ENCODE measurements at regions not wholly inside any gene's neighbourhood (a gene's known extent, or its start where the extent isn't known, plus 50 kb on each side); places are given as distances from the start of the nearest gene placed in this dataset.

GRCh38 chr16:76768948-76769347, 422.0 kb upstream of the MON1B start:
- no peaks in the 10 kb centered on the region for H3K4me1 ChIP-seq (ENCODE audit: insufficient read depth, low read length, poor library complexity, severe bottlenecking)
- no peaks in the 10 kb centered on the region for H3K27me3 ChIP-seq (replicated peaks; ENCODE audit: insufficient read depth, low read depth, low read length, poor library complexity)
- no peaks in the 10 kb centered on the region for H3K9me3 ChIP-seq (ENCODE audit: low read depth, low read length, poor library complexity, severe bottlenecking)
- H3K4me3 ChIP-seq (ENCODE audit: low read depth, low read length, poor library complexity, severe bottlenecking): no peak overlapping the region
- intact Hi-C loops (cut with micrococcal nuclease; ENCODE audit: unreplicated experiment): no loop called here
- no TSS peak for BruUV-seq (replicated peaks)
- DNase-seq (ENCODE audit: low spot score): no peak
- POLR2A ChIA-PET (ENCODE audit: low non-redundant PET): no interaction called here
- H3K36me3 ChIP-seq (ENCODE audit: insufficient read depth, low read length, poor library complexity, severe bottlenecking): no peaks in the 10 kb centered on the region
- CTCF ChIA-PET: no interaction called here
- H3K27ac ChIP-seq (ENCODE audit: low read depth, low read length, poor library complexity, severe bottlenecking): no peak overlapping the region
- TF ChIP-seq EZH2 (IDR thresholded peaks at IDR 0.05; ENCODE audit: borderline replicate concordance, low read depth, low read length, poor library complexity, severe bottlenecking) (no peak), CTCF (conservative IDR thresholded peaks at IDR 0.05; ENCODE audit: low read depth, low read length) (no peak)

GRCh38 chr16:76771216-76771615, 419.8 kb upstream of the MON1B start:
- intact Hi-C loops (cut with micrococcal nuclease; ENCODE audit: unreplicated experiment): no loop called here
- Histone ChIP-seq H3K9me3 (ENCODE audit: low read depth, low read length, poor library complexity, severe bottlenecking) (no peaks in the 10 kb centered on the region), H3K4me3 (ENCODE audit: low read depth, low read length, poor library complexity, severe bottlenecking) (no peak overlapping the region), H3K27me3 (replicated peaks; ENCODE audit: insufficient read depth, low read depth, low read length, poor library complexity) (no peaks in the 10 kb centered on the region), H3K4me1 (ENCODE audit: insufficient read depth, low read length, poor library complexity, severe bottlenecking) (no peaks in the 10 kb centered on the region), H3K27ac (ENCODE audit: low read depth, low read length, poor library complexity, severe bottlenecking) (no peak overlapping the region), H3K36me3 (ENCODE audit: insufficient read depth, low read length, poor library complexity, severe bottlenecking) (no peaks in the 10 kb centered on the region)
- DNase-seq (ENCODE audit: low spot score): no peak
- ChIA-PET CTCF (no interaction called here), POLR2A (ENCODE audit: low non-redundant PET) (no interaction called here)
- BruUV-seq (replicated peaks): no TSS peak
- no peak for TF ChIP-seq CTCF (conservative IDR thresholded peaks at IDR 0.05; ENCODE audit: low read depth, low read length)
- no peak for TF ChIP-seq EZH2 (IDR thresholded peaks at IDR 0.05; ENCODE audit: borderline replicate concordance, low read depth, low read length, poor library complexity, severe bottlenecking)

GRCh38 chr16:76777721-76778465, 413.1 kb upstream of the MON1B start:
- H3K9me3 ChIP-seq (ENCODE audit: low read depth, low read length, poor library complexity, severe bottlenecking): no peaks in the 10 kb centered on the region
- intact Hi-C loops (cut with micrococcal nuclease; ENCODE audit: unreplicated experiment): no loop called here
- no peaks in the 10 kb centered on the region for H3K4me1 ChIP-seq (ENCODE audit: insufficient read depth, low read length, poor library complexity, severe bottlenecking)
- CTCF ChIA-PET: no interaction called here
- no peak overlapping the region for H3K27ac ChIP-seq (ENCODE audit: low read depth, low read length, poor library complexity, severe bottlenecking)
- POLR2A ChIA-PET (ENCODE audit: low non-redundant PET): no interaction called here
- no peak for DNase-seq (ENCODE audit: low spot score)
- no peak overlapping the region for H3K4me3 ChIP-seq (ENCODE audit: low read depth, low read length, poor library complexity, severe bottlenecking)
- H3K27me3 ChIP-seq (replicated peaks; ENCODE audit: insufficient read depth, low read depth, low read length, poor library complexity): no peaks in the 10 kb centered on the region
- no peaks in the 10 kb centered on the region for H3K36me3 ChIP-seq (ENCODE audit: insufficient read depth, low read length, poor library complexity, severe bottlenecking)
- BruUV-seq (replicated peaks): no TSS peak
- TF ChIP-seq CTCF (conservative IDR thresholded peaks at IDR 0.05; ENCODE audit: low read depth, low read length) (no peak), EZH2 (IDR thresholded peaks at IDR 0.05; ENCODE audit: borderline replicate concordance, low read depth, low read length, poor library complexity, severe bottlenecking) (no peak)
